ENCODE measurements at regions not wholly inside any gene's neighbourhood (a gene's known extent, or its start where the extent isn't known, plus 50 kb on each side); places are given as distances from the start of the nearest gene placed in this dataset.
"Not testable (repeated sequence)": the region's sequence is repeated elsewhere in the genome, so short reads cannot be mapped to it uniquely, and the experiment has no call there.

GRCh38 chrX:13518126-13518525 lies 51.3 kb upstream of the EGFL6 start:
- peak; percentile 18 for DNase-seq

- peak; percentile 46 for DNase-seq
These were observed 54.0 kb upstream of the EGFL6 start for GRCh38 chrX:13515211-13515930.

DNA sequence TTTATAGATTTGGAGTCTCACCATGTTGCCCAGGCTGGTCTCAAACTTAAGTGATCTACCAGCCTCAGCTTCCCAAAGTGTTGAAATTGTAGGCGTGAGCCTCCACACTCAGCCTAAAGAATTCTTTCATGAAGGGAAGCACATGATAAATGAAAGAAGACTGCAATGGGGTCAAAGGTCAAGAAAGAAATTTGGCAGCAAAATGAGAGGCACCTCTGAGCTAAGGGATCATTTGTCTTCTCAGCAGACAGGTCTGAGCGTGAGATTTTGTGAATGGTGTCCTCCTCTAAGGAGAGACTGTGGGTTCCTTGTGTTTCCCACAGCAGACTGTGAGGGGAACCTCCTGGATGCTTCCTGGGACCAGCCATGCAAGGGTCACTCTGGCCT lies 57.5 kb upstream of the EGFL6 start:
- DNase-seq, result peak; percentile 22

DNA sequence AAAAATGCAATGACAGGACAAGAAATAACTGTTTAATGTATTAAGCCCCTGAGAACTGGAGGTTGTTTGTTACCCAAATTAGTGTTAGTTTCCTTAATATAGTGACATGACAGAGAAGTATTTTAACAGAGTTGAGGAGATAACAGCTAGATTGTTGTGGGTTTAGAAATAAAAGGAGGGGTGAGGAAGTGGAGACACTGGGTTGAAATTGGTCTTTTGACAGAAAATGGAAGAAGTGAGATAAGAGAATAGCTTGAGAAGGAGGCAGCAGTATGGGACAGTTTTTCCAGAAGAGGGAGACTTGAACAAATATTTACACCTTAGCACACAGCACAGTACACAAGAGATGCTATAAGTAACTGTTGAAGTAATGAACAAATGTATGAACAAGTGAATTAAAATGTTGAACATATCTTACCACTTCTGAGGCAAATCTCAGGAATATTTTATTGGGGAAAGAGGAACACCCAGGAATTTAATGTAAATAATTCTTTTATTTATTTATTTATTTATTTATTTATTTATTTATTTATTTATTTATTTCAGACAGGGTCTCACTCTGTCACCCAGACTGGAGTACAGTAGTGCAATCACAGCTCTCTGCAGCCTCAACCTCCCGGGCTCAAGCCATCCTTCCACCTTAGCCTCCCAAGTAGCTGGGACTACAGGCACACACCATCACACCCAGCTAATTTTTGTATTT lies 58.0 kb upstream of the EGFL6 start:
- no peak for DNase-seq

DNA sequence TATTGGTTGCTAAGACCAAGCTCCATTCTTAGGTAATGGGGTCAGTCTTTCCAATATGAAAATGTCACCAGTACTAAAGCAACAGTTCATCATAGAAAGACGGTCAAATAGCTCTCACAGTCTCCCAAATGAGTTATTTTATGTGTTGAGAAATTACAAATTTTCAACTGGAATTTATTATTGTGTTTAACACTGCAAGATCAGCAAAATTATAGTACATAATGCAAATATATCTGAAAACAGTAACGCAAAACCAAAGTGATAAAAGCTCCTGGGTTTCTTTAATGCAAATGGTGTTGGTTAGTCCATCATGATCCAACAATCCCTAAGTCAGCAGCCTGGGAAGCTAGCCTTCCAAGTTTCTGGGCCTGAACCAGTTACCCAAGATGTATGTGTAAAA lies 61.5 kb upstream of the EGFL6 start:
- no peak for DNase-seq

DNA sequence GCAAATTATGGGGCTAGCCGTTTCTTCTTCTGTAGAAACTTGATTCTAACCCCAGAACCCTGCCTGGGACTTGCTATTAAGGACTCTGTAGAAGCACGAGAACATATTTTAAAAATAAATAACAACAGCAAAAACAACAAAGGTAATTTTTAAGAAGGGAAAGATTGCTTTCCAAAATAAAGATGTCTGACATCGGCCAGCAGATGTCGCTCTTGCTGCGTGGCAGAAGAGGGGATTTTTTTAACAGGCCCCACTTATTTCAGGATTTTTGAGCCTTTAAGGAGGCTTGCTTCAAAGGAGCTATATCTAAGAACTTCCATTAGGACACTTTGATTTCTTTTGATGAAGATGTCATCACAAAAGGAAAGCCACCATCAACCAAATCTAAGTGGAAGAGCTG lies 62.8 kb upstream of the EGFL6 start:
- DNase-seq, result peak; percentile 52

- DNase-seq, result no peak
These were observed 66.8 kb upstream of the EGFL6 start for GRCh38 chrX:13502590-13502989.

DNA sequence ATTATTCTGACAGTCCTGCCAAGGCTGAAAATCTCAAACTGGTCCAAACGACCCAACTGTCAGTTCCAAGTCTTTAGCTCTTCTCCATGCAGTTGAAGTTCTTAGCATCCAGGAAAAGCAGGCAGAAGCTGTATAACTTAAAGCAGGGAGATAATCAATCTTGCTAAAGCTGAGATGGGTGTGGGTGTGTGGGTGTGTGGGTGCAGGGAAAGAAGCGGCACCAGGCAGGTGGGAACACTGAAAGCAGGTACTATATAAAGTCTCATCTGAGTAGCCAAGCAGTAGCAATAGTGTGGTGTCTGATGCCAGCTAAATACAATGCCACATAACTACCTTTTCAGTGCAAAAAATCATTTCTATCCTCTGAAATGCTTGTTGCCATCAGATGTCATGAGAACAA lies 69.7 kb upstream of the EGFL6 start:
- DNase-seq, result no peak

DNA sequence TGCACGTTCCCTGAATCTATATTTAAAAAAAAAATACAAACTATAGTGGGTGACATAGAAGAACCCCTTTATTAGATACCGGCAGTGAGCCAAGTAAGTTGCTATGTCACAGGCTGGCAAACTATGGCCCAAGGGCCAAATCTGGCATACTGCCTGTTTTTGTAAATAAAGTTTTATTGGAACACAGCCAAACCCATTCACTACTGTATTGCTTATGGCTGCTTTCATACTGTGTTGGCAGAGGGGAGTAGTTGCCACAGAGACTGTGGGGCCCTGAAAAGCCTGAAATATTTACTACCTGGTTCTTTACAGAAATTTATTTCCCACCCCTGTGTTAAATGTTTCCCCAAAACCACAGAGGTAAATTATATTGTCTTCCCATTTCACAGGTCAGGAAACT lies 71.2 kb upstream of the EGFL6 start:
- no peak for DNase-seq

- no peak for DNase-seq
These were observed 74.2 kb upstream of the EGFL6 start for GRCh38 chrX:13495232-13495631.

GRCh38 chrX:13494562-13494961 lies 74.8 kb upstream of the EGFL6 start:
- DNase-seq, result no peak

DNA sequence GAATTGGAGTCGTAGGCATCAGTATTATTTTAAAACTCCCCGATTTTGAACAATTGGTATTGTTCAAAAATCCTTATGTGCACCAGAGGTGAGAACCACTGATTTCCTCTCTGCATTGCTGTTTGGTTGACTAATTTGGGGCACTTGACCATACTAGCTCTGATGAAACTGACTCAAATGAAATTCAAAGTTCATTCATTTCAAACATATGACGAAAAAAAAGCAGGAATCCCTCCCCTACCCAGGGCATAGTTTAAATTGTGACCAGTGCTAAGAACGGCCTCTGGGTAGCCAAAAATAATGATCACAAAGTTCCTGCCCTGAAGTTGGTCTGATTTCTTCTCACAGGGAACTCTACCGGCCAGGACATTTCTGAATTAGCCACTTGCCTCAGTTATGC lies 75.7 kb upstream of the EGFL6 start:
- no peak for DNase-seq

GRCh38 chrX:13492286-13492685 lies 77.1 kb upstream of the EGFL6 start:
- DNase-seq, result no peak

- no peak for DNase-seq
These were observed 78.3 kb upstream of the EGFL6 start for GRCh38 chrX:13491061-13491460.

GRCh38 chrX:13489454-13489853 lies 79.9 kb upstream of the EGFL6 start:
- DNase-seq, result peak; percentile 56

DNA sequence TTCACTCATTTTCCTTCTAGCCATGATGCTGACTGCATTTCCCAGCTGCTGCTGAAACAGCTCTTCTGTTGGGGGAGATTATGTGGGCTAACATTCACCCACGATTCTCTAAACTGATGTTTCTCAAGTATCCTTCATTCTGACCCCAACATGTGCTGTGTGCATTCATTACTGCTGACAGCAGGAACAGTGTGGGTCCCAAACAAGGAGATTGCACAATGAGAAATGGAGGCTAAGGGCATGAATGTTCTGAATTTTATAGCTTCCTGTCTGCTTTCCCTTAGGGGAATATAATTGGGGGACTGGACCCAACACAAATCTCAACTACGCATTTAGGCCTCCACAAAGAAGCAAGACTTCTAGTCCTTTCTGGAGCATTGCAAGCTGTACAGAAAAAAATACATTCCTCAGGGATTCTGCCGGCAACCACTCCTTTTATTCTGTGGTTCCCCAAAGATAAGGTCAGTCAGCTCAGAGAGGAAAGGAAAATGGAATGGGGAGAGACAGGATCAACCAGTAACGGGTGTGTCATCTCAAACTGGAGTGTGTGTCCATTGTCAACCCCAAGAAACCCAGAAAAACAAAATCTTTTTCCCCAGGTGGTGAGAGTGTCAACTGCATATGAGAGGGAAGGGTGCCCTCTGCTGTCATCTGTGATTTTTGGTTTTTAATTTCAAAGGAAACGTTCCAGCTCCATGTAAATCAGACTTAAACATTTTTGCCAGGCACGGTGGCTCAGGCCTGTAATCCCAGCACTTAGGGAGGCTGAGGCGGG lies 81.5 kb upstream of the EGFL6 start:
- DNase-seq, result peak; percentile 91

DNA sequence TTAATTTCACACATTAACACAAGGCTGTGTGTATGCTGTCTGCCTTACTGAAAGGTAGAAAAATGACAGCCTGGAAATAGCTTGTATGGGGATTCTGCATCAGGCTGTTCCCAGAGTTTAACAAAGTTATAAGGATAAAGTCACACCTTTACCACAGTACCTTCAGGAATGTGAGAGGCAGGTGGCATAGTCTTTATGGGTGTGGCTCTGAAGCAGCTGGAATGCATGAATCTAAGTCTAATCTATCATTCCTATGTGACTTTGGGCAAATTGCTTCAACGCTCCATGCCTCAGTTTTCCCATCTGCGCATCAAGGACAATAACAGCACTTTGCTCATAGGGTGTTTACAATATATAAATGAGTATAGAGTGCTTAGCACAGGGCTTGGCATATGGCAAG lies 84.2 kb upstream of the EGFL6 start:
- no peak for DNase-seq

GRCh38 chrX:13483773-13484172 lies 85.6 kb upstream of the EGFL6 start:
- DNase-seq, result no peak

GRCh38 chrX:13482746-13483541 lies 86.5 kb upstream of the EGFL6 start:
- peak; percentile 50 for DNase-seq

GRCh38 chrX:13480780-13481179 lies 88.6 kb upstream of the EGFL6 start:
- not testable (repeated sequence) for DNase-seq

- DNase-seq, result no peak
These were observed 90.0 kb upstream of the EGFL6 start for GRCh38 chrX:13479452-13479813.

GRCh38 chrX:13478740-13479451 lies 90.5 kb upstream of the EGFL6 start:
- DNase-seq, result no peak
